ENCODE measurements at regions not wholly inside any gene's neighbourhood (a gene's known extent, or its start where the extent isn't known, plus 50 kb on each side); places are given as distances from the start of the nearest gene placed in this dataset.
A peak's percentile ranks its signal among the peaks of the same experiment; 100 is the strongest.

GRCh38 chr3:54071601-54072000, 50.8 kb upstream of the CACNA2D3 start:
- DNase-seq: no peak

- DNase-seq: no peak
These were observed 52.4 kb upstream of the CACNA2D3 start for GRCh38 chr3:54069961-54070360.

DNA sequence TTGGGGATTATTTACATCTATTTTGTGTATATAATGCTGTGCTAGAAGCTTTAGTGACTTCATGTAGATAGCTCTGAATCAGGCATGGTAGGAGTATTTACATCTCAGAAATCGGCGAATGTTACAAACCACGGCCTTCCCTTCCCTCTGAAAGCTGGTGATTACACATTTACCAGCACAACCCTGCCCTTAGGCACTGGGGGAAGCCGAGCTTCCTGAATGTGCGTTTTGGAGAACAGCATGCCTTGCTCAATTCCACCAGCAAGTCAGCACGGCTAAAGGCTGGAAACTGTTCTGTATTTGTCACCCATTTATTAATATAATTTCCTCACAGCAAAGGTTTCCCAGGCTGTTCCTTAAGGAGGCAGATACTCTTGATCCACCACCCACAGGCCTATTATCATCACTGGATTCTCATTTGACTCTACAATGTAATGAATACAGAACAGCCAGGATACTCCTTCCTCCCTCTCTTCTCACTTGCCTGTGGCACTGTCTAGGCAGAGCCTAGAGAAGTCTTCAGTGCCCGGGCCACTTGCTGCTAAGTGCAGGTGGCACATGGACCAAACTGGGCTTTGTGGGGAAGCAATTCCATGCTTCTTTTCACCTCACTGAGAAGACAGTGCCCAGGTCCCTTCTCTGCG, 55.2 kb upstream of the CACNA2D3 start:
- no peak for DNase-seq

- DNase-seq: no peak
These were observed 56.1 kb upstream of the CACNA2D3 start for GRCh38 chr3:54066253-54066652.

DNA sequence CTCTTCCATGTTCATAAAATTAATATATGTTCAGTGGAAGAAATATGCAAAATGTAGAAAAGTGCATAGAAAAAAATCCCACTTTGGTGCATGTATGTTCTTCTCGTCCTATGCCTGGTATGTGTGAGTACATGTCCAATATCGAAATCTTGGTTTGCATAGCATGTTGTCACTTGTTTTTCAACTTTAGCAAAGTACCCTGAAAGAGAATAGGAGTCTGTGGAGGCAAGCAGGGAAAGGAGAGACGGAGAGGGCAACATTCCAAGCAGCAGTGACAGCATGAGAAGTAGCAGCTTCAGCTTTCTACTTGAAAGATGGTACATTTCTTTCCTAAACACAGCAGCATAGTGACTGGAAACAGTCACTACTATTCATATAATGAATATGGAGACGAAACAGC, 56.8 kb upstream of the CACNA2D3 start:
- no peak for DNase-seq

- DNase-seq: no peak
These were observed 57.2 kb upstream of the CACNA2D3 start for GRCh38 chr3:54065140-54065539.

GRCh38 chr3:54064486-54064885, 57.9 kb upstream of the CACNA2D3 start:
- DNase-seq: no peak

DNA sequence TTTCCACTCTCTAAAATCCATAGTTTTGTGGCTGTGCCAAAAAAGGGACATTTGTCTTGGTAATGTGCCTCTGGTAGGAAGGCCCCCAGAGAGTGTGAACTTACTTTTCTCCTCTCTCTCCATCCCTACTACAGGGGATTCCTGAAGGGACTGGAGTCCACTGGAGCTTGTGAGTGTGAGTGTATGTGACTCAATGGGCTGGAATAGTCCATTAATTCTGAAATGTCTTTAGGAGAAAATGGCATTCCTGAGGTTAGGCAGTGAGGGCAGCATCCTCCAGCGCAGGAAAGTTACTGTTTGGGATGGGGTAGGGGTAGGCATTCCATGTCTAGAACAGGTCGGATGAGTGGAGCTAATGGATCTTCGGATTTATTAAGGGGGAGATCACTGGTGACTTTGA, 59.8 kb upstream of the CACNA2D3 start:
- no peak for DNase-seq

GRCh38 chr3:54056521-54056920, 65.8 kb upstream of the CACNA2D3 start:
- DNase-seq: no peak

- DNase-seq: no peak
These were observed 68.5 kb upstream of the CACNA2D3 start for GRCh38 chr3:54053882-54054281.

DNA sequence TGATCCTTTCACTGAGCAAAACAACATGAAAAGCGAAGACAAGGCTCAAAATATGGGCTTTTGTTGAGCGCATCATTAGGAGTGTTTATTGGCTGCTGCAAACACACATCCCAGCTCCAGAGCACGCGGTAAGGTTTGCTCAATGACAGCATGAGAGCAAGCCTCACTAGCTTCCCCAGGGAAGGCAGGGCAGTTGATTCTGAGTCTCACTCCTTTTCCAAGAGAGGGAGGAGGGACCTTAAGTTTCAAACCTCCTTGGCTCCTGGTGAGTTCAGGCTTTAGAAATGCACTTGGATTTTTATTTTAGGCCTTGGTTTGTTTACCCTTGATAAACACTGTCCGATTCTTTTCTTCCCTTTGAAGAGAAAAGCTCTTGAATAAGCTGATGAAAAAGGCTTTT, 69.1 kb upstream of the CACNA2D3 start:
- no peak for DNase-seq

GRCh38 chr3:54047568-54047967, 74.8 kb upstream of the CACNA2D3 start:
- DNase-seq: no peak

DNA sequence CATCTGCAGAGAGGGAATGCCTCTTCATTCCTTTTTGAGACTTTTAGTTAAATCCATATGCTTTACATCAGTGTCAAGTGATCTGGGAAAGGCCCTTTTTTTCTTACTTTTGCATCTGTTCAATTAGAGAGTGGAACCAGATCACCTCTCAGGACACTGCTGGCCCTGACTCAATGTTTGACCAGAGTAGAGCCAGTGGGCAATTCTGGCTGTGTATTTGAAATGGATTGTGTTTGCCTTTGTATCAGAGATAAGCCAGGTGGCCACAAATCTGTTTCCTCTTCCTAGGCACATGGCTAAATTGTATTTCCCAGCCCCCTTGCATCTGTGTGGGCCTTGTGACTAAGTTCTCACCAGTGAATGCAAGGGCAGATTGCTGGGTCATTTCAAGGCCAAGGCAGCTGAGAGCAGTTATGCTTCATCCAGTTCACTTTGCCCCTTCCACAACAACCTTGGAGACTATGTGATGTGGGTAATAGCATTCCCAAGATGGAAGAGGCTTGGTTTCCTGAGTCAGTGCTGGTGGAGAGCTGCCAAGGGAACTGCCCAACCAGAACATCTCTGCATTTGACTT, 75.6 kb upstream of the CACNA2D3 start:
- no peak for DNase-seq

DNA sequence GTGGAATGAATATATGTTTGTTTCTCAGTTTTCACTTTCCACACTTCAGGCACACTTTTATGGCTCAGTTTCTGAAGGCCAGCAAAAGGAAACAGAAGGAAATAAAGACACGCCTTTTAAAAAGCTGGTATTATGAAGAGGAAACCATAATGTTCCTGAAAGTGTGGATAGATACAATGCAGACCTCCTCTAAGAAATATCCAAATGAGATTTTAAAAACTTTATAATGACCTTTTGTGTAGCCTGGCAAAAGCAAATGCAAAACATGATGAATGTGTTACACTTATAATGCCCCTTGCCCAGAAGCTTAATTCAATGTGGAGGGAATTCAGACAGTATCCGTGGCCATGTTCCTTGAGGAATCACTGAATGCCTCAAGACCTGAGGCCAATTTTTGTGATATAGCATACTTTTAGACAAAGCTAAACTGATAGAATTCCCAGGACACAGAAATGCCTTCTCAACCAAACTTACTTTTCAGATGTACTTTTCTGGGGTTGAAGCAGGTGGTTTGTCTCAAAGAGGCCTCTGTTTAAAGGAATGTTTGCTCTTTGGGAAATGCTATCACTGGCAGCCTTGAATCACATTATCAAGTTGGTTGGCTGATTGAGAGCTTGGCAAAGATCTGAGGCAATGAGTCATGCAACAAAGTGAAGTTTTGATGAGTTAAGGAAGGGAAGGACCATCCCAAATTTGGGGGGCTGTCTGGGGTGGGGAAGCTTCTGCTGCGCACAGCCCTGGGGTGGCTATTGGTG, 77.1 kb upstream of the CACNA2D3 start:
- no peak for DNase-seq

DNA sequence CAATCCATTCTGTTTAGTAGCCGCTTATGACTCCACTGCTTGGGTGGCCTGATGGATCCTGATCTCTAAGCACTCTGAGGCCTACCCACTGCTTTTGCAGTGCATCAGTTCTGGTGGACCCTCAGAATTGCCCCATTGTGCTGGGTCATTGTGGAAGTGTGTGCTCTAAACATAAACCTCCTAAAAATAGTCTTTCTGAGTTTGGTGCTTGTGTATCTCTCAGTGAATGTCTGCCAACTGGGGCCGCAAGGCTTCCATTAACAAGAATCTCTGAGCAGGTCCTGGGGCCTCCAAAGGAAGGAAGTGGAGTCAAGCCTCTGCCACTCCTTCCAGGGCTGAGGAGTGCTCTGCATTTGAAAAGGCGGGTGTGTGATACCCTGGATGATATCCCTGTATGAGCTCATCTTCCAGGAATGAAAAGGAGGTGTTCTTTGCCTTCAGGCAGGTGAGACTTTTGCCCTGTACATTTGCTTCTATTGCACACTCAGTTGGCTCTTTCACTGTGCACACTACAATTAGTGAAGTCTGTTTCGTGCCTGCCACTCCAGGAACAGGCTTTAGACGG, 80.0 kb upstream of the CACNA2D3 start:
- DNase-seq: no peak

DNA sequence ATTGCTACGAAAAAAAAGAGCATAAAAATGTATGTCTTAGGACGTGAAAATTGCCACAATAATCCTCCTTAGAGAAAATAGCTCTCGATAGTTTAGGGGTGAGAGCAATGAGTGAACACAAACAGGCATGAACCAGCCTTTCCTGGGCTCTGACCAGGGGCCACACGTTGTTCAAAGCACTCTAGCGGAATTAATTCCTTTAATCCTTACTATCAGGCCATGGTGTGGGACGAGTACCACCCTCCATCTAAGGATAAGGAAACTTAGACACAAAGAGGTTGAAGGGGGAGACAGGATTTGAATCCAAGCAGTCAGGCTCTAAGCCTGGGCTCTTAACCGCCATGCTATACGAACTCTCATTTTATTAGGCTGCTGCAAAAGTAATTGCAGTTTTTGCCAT, 81.9 kb upstream of the CACNA2D3 start:
- DNase-seq: no peak

DNA sequence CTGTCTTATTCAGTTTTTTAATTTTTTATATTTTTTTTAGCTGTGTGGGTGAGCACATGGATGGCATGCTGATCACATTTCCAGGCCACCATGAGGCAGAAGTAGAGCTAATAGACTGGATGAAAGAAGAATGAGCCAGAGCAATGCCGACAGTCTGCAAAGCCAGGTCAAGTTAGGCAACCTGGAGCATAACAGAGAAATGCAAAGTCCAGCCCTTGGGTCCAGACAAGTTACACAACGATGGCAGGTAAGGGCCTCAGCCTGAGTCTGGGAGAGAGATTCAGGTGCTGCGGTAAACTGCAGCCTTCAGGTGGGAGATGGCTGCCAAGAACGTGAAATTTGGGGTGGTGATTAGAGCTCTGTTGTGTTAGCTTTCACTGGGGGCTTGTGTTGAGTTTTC, 84.0 kb upstream of the CACNA2D3 start:
- DNase-seq: no peak

DNA sequence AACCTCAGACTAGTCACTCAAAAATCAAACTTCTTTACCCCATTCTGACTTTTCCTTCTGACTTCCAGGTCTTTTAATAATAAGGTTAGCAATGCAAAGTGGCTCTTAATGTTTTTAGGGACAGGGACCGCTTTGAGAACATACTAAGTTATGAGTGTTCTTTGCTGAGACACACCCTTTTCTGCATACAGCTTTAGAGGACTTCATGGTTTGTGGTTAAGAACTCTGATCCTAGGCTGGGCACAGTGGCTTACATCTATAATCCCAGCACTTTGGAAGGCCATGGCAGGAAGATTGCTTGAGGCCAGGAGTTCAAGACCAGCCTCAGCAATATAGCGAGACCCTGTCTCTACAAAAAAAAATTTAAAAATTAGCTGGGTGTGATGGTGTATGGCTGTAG, 85.8 kb upstream of the CACNA2D3 start:
- DNase-seq: no peak

DNA sequence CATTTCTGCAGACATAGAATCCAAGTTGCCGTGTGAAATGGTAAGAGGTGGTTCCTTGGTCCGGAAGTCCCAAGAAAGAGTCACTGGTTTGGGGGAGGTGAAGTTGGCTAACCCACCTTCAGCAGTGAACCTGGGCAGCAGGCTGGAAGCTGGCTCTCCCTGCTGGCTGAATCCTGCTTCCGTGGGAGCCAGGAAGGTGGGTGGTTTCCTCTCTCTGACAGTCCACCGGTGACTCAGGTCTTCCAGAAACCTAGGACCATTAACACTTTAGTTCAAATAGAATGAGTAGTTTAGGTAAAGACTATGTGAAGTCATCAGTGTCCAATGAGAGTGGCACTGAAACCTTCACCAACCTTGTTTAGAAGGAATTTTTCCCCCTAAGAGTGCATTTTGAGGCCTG, 87.4 kb upstream of the CACNA2D3 start:
- DNase-seq: no peak

GRCh38 chr3:54033761-54034160, 88.6 kb upstream of the CACNA2D3 start:
- no peak for DNase-seq

DNA sequence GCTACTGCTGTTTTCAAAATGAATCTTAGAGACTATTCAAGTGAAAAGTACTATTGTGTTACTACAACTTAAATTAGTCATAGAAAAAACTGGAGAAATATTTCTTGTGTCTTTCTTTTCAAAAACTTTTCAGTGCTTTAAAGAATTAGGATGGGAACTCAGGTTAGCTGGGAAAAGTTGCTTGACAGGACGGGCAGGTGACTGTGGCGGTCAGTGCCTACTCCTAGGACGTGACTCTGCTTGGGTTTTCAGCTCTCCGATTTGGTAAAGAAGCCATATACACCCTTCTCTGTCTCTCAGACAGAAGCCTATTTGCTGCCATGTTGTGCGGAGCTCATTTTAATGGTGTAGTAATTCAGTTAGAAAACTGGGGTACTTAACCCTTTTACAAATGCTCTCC, 89.8 kb upstream of the CACNA2D3 start:
- no peak for DNase-seq

DNA sequence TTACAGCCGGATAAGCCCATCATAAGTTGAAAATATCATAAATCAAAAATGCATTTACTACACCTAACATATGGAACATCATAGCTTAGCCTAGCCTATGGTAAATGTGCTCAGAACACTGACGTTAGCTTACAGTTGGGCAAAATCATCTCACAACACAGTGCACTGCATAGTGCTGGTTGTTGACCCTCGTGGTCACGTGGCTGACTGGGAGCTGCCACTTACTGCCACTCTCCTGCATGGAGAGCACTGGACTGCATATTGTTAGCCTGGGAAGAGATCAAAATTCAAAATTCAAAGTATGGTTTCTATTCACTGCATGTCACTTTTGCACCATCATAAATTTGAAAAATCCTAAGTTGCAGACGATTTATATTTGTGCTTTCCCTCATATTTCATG, 94.0 kb upstream of the CACNA2D3 start:
- no peak for DNase-seq

GRCh38 chr3:54026543-54026942, 95.8 kb upstream of the CACNA2D3 start:
- peak; percentile 20 for DNase-seq

DNA sequence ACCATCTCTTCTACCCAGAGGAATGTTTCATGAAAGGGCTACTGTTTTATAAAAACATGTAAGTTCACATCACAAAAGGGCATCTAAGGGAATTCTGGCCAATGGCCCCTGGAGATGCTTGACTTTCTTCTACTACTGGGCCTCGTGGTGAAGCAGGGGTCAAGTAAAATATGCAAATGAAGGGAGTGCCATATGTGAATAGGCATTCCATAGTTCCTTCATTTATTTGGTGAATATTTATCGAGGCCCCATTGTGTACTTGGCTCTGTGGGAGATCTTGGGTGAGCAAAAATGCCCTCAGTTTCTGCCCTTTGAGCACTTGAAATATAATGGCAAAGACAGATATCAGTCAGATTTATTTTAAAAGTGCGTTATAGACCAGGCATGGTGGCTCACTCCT, 101.3 kb upstream of the CACNA2D3 start:
- DNase-seq: no peak

Measured in midbrain (tissue), 1 donor.